NOMO-1 (cell line): ENCODE measurements at regions not wholly inside any gene's neighbourhood (a gene's known extent, or its start where the extent isn't known, plus 50 kb on each side); places are given as distances from the start of the nearest gene placed in this dataset.

Experiments
- DNase-seq, 2 experiments: peaks; one replicate each; lab custom pipeline; 2025; ENCODE audit not compliant: unreplicated experiment in 2 of 2; lab: John Stamatoyannopoulos, UW

DNA sequence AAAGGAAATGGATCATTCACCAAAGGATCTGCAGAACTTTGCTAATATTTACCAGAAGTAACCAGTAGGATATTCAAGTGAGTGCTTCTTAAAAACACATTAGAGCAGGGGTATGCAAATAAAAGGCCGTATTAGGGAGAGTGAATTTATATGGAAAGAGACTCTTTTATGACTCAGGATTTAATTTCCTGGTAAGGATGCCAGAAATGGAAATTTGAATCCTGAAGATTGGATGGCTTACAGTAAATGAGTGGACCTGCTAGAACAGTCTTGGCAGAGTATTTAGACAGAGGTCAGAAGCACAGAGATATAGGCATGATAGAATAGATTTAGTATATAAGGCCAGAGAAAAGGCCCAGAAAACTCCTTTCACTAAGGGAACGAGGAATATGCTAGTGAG lies 201.6 kb downstream of the SLITRK5 start:
- no peak for DNase-seq

DNA sequence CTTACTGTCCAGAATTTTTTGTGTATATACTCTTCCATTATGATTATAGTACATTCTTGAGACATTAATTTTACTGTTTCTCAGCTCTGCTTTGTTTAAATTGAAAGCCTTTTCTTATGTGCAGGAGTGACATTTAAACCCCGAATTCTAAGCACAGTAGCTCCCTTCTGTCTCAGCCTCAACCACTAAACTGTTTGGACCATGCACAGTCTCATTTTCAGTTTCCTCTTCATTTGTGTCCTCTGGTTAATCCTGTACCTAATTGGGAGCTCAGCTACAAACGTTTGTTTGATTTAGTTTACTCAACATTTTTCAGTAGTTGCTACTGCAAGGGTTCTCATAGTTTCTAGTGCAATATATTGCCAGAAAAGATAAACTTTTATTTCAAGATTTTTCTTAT lies 206.3 kb downstream of the SLITRK5 start:
- no peak for DNase-seq

DNA sequence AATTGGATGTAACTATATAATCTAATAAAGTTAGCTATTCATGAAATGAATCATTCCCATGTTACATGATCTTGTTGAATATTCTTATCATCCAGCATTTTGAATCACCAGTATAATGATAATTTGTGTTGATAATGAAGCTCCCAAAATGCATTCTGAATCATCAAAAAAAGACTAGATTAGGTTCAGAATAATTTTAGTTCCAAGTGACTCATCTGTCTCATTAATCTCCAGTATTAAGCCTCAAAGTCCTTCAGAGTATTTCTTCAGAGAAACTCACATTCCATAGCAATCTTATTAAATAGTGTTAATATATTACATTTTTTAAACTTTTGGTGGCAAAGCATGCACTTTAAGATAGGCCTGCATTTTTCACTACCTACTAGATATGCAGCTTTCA lies 207.5 kb downstream of the SLITRK5 start:
- no peak for DNase-seq

DNA sequence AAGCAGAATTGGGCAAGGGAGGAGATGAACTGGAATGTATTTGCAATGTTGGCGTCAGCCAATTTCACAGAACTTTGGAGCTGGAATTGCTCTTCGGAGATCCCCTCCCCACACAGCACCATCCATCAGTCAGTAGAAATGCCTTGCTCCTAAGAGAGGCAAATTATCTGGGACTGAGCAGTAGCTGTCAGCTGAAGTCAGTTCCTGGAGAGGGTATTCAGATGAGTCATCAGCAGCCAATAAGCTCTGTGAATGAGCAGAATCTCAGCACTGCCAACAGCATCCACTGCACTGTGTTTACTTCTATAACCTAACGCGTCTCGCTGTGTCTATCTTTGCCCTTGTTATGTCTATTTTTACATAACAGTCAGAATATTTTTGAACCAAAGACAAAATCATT lies 213.7 kb downstream of the SLITRK5 start:
- DNase-seq = no peak

DNA sequence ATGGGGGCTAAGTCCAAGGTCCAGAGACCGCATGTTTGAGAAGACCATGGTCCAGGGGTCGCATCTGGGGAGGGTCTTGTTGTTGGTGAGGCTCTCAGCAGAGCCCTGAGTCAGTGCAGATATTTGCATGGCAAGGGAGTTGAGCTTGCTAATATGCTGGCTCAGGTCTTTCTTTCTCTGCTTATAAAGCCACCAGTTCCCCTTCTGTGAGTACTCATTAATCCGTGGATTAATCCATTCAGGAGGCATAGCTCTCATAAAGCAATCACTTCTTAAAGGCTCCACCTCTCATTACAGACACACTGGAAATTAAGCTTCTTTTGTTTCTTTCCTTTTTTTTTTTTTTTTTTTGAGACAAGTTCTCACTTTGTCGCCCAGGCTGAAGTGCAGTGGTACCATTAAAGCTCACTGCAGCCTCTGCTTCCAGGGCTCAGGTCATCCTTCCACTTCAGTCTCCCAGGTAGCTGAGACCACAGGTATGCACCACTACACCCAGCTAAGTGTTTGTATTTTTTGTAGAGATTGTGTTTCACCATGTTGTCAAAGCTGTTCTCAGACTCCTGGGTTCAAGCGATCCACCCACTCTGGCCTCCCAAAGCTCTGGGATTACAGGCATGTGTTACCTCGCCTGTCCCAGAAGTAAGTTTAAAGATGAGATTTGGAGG lies 216.4 kb downstream of the SLITRK5 start:
- no peak for DNase-seq

DNA sequence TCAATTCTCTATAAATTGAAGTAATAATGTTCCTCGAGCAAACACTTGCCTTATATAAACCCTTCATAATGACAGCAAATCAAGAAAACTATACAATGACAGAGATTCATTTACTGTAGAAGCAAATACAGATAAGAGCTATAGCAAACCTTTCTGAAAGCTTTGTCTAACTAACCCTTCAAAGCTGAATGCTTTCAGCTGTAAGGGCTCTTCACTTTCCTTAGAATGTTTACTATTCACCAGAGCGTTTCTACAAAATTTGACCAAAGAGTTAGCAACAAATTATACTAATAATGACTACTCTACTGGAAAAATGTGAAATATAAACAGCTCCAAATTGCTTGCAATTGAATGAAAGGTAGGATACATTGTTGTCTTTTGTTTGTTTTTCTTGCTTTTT lies 218.1 kb downstream of the SLITRK5 start:
- no peak for DNase-seq

DNA sequence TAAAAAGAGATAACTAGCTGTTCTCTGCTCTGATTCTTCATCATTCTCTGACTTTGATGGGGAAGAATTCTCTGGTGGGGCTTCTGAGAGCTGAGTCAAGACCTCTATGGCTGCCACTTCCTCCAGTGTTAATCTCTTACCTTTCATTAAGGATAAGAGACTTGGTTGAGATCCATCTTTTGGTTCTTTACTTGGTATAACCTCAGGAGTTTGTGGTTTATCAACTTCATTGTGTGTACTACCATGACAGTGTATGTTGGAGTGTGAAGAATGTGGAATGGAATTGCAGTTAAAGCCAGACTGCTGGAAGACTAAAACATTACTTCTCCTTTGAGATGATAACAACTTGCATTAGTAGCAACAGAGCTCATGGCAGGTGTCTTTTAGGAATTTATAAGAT lies 222.0 kb downstream of the SLITRK5 start:
- DNase-seq = no peak

DNA sequence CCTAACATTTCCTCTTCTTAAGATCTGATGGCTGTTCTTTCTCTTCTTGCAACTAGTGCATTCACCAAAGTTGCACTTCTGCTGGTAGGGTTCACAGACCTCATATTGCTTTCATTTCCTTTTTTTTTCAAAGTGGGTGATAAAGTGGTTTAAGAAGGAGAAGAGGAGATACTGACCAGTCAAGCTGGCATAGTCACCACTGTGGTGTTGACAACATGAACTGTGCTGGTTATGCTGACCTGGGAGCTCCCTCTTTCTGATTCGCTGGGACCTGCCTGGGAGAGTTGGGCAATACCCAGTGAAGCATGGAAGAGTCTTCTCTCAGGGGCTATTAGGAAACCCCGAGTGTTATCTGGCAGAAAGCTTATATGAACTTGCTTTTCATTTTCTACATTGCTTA lies 222.9 kb downstream of the SLITRK5 start:
- DNase-seq = peak; percentile 72 to 94

DNA sequence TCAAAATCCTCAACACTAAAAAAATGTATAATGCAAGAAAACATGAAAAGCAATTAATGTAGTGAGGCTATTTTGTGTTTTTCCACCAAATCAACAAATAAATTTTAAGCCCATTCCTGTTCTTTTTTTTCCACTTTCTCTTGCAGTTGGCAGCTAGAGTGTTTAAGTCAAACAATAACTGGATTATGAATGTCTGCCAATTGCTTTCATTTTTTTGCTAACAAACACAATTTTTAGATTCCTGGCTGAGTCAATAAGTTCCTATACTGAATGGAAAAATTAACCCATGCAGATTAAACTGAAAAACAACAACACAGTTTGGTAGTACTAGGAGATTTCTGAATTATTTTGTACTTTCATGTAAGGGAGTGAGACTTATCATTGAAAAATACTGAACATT lies 232.4 kb downstream of the SLITRK5 start:
- no peak for DNase-seq

DNA sequence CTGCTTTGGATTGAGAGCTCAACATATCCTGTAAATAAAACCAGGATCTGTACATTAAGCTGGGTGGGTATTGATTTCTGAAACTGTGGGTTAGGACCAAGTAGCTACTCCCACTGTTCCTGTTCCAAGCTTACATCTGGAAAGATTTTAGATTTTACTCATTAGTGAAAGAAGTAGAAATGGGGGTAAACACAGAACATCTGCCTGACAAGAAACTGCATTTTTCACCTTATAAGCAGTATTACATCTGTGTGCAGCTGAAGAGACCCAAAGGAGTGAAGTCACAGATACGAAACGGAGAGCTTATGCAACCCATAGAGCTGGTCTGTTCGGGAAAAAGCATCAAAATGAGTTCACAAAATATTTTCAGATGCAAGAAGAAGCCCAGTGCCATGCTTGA lies 235.2 kb downstream of the SLITRK5 start:
- DNase-seq = no peak

DNA sequence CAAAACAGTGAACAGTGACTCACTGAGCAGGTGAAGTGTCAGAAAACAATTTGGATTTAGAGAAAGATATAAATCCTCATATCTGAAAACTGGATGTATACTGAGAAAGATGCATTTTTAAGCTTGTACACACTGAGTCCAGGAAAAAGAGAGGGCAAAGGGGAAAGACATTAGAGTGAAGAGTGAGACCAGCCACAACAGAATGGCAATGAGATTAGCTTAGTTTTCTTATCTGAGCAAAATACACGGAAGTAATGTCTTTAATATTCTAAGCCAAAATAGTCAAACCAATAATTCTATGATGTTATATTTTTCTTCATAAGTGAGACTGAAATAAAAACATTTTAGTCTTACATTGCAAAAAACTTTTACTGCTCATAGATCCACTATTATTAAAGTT lies 236.0 kb downstream of the SLITRK5 start:
- DNase-seq = no peak

DNA sequence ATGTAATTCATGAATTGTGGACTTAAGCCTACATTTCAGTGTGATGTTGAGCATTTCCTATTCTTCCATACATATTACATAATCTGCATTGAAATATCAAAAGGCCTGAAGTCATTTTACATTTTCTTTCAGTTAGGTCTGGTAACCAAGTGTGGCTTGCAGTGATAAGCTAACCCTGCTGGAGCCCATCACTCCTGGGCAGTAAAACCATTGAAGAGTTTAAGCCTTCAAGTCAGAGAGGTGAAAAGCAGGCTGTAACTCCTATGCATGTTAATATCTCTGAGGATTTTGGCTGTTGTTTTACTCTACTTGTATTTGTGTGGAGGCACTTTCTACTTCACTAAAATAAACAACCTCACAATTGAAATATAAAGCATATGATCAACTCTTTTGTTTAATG lies 248.8 kb downstream of the SLITRK5 start:
- no peak for DNase-seq

DNA sequence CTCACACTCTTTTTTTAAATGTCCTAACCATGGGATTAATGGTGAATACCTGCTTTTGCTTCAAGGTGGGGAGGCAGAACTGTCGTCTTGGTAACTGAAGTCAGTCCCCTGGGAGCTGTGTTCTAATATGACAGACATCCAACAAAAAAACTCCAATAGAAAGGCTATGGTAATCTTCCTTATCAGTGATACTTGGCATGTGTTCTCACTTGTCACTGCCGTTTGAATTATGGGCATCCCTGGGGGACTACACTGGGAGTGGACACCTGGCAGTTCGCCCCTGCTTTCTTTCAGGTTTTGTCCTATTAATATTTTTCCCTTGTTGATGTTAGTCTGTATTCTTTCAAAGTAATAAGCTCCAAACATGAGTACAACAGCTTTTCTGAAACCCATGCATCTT lies 252.6 kb downstream of the SLITRK5 start:
- no peak for DNase-seq

DNA sequence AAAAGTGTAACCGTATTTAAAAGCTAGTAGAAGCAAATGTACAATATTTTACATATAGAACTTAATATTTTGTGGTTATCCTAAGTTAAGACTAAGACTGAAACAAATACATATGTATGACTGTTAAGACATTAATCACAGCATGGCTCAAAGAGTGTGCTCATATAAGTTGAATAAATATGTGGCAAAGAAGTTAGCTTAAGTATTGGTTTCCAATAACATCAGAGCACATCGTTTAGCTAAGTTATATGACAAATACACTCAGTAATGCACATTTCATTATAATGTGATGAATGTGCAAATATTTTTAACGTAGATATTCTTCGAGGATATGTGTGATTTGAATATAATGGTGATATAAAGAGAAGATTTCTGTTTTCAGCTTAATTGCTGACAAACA lies 253.8 kb downstream of the SLITRK5 start:
- no peak for DNase-seq

DNA sequence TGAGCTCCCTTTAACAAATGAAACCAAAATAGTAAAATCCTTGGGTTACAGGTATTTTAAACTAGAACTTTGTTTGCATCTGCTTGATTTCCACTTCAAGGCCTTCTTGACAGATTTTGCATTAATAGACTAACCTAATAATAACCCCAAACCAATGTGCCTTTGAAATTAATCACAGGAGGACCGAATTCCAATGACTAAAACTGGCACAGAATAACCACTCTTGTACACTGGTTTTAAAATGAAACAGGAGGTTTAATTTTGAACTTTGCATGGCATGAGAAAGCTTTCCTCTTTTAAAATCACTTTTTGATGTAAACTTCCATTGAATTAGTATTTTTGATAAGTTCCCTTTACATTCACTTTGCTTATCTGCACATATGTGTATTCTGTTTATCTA lies 269.6 kb downstream of the SLITRK5 start:
- DNase-seq = no peak

DNA sequence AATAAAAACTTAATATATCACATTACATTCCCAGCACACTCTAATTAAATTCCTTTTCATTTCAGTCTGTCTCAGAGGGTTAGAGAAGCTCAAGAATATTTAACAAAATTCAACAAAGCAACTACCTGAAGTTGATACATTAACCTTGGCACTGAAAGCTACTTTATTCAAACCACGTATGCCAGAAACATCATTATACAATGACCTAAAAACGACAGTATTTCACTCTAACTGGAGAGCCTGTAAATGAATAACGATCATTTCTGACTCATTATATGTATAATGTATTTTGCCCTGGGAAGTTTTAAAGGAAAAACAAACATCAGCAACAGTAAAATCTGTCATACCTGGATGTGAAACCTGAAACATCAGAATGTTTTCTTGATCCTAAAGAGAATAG lies 270.1 kb downstream of the SLITRK5 start:
- DNase-seq = no peak

DNA sequence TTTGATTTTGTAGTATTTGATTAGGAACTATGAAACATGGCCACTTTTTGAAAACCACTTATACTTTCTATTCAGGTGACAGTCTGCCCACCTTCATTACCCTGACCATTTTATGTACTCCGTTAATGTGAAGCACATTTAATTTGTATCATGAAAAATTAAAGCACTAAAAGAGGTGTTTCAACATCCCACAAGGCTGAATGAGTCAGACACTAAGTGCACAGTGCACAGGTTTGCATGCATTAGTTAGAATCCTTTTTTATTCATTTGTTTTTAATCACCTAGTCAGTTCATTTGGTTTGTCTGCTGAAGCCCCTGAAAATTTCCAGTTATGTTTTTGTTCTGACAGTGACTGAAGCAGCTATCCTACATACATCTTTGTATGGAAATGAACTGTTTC lies 271.0 kb downstream of the SLITRK5 start:
- no peak for DNase-seq

DNA sequence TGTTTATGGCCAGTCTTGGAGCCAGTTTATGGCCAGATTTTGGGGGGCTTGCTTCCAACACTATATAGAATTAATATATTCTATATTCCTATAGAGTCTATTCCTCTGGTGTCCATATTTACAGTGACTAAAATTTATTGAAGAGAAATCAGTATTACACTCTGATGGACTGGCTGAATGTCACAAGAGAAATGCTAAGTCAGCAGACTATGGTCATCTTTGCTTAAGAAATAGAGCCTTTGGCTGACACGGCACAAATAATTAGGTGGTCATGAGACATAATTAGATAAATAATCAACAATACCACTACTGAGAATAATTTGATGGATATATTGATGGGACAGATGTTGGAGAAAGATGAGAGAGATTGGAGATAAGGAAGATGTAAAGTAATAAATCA lies 272.9 kb downstream of the SLITRK5 start:
- no peak for DNase-seq

DNA sequence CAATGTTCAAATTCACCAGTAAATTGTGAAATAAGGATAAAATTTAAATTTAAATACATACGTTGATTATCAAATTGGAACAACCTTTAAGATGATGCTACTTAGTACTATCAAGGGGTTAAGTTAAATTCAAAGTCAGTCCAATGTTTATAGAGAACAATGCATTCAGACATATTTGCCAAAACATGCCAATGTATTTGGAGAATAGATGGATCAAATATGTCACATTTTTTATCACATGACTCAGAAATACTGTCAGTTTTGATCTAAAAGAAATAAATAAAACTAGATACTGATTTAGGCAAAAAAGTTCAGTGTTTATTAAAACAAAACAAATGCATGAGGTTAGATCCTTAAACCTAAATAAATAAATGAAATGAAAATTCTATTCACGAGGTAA lies 281.2 kb downstream of the SLITRK5 start:
- no peak for DNase-seq

DNA sequence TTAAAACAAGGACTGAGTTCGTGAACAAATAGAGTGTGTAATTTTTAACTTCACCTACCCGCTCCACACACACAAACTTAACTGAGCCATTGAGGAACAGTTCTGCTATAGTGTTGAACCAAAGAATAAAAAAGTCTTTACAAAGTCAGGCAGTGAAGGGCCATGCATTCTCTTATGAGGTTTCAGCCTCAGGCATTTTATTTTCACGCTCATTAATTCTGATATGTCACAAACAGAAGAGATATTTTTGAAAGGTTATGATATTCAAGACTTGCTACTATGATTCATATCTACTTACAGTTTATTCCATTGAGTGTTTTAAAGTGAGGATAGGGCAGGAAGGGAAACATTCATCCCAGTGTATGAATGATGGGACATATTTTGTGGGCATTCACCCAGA lies 282.2 kb downstream of the SLITRK5 start:
- no peak for DNase-seq

DNA sequence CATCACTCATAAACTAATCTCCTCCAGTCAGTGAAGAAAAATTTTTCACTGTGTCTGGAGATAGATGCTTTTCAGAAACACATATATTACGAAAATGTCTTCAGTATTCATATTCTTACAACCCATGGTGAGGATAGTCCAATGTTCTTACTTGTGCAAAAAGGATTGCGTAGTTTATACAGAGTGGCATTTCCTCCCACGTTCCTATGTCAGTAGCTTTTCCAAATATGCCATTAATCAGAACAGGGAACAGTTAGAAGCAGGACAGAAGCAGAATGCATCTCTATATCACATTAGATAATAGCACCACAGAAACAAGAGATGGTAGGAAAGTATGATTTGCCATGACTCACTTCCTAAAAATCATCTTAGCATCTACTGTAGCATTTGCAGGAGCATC lies 282.9 kb downstream of the SLITRK5 start:
- no peak for DNase-seq

DNA sequence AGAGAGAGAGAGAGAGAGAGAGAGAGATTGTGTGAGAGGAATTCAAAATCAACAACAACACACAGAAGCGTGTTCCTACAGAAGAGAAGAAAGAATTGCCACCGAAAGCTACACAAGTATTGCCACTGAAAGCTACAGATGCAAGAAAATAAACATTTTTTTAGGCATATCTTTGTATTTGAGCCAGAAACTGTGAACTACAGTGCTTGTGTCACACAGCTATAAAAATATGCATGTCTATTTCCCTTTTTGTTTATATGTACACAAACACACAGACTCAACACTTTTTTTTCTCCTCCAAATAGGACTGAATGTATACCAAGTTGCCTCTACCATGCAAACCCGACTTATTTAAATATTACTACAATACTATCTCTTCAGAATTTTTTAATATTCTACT lies 290.4 kb downstream of the SLITRK5 start:
- DNase-seq = no peak

DNA sequence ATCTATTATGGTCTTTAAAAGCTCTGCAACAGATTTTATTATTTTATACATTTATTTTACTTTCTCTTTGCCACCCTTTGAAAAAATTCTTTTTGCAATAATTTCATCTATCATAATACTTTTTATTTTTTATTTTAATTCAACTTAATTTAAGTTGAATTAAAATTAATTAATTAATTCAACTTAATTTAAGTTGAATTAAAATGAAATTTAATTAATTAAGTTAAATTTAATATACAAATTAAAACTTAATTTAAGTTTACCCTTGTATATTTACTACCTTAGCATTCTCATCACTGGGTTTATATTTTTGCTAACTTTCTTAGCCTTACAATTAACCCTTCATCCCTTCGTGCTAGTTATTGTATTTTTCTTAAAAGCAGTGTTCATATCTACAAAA lies 301.4 kb downstream of the SLITRK5 start:
- DNase-seq = no peak
